ENCODE measurements at regions not wholly inside any gene's neighbourhood (a gene's known extent, or its start where the extent isn't known, plus 50 kb on each side); places are given as distances from the start of the nearest gene placed in this dataset.

DNA sequence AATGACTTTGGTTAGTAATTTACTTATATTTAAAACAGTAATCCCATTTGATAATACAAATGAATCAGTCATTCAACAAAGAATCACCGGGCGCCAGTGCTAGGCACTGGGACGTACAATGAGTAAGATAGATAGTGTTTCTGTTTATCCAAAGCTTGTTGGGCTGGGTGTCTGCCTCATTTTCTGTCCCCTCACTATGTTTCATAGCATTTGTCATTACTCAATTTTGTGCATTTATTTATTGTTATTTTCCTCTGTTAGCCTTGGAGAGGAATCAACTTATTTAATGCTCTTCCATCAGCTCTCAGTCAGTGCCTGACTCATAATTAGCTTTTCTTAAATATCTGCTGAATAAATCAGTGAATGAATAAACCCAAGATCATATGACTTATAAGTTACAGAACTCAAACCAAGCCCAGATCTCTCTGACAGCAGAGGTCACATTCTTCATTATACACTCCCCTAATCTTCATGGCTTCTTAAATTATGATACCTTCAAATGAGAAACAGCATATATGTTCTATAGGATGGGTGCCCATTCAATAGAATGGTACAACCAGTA, 86.2 kb downstream of the TSPAN8 start:
- no peak for DNase-seq (ENCODE audit: low spot score)

DNA sequence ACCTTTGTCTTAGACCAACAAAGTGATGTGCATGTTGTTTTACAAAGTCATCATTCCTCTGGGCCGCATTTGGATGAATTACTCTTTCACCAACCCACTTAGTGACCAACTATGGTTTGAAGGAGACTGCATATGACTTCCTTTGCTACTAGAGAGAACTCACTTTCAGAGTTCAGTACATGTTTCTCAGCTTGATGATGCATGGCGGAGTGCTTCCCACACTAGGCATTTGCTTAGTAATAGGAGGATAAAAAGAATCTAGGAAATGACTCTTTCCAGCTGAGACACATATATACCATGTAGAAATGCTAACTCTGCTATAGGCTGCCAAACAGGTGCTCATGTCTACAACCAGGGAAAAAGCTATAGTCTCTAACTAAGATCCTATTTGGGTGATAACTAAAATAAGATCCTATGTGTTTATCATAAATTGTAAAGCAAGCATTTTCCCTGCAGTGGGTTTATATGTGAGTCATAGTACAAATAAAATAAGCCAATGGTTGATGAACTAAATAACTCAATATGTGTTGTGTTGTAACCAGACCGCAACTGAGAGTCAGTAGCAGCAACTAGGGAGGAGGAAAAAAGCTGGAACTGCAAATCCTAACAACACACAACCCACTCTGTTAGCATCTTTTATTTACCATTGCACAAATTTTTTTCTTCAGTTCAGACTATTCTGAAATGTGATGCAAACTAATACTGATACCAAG, 87.2 kb downstream of the TSPAN8 start:
- DNase-seq (ENCODE audit: low spot score), result no peak

DNA sequence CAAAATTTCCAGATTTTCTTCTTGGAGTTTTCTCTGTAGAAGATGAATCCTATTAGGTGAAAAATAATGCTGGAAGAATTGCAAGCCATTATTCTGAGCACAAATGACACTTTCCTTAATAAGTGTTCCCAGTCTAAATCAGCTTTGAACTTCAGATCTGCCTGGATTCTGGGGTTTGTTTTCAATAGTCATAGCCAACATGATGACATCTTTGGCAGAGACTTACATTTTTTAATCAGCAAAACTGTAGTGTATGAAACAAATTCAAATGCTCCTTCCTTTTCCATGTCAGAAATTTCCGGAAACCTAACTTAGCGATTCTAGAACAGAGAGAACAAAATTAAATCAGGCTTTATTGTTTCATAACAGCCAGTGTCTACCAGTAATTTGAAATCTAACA, 88.5 kb downstream of the TSPAN8 start:
- no peak for DNase-seq (ENCODE audit: low spot score)

DNA sequence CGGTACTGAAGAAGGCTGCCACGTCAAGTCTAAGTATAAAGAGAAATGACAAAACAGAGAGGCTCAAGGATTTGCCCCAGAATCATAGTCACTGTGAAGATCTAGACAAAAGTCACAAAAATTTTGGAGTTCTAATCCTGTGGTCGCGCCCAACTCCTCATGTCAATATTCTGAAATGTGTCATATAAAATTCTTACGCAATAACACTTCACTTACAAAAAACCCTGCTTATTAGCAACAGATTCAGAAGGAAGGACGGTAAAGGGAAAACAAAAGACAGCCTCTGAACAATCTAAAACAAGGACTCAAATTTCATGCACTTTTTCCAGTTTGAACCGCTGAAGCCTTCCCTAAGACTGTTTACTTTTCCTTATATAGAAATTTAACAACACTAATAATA, 94.7 kb downstream of the TSPAN8 start:
- no peak for DNase-seq (ENCODE audit: low spot score)

DNA sequence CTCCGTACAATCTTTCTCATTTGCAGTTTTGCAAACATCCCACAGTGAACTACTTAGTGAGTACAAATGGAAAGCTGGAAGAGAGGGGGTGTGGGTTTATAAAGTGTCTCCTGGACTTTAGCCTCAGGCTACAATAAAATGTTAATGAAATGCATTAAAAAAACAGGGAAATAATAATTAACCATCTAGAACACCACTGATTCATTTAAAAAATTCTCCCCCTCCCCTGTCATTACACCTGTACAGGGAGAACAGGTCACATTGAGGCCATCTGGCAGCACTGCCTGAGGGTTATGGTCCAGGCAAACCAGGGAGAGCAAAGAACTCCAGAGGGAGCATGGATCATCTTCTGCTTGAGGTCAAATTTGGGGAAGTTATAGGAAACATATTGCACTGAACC, 96.3 kb downstream of the TSPAN8 start:
- DNase-seq (ENCODE audit: low spot score), result no peak

DNA sequence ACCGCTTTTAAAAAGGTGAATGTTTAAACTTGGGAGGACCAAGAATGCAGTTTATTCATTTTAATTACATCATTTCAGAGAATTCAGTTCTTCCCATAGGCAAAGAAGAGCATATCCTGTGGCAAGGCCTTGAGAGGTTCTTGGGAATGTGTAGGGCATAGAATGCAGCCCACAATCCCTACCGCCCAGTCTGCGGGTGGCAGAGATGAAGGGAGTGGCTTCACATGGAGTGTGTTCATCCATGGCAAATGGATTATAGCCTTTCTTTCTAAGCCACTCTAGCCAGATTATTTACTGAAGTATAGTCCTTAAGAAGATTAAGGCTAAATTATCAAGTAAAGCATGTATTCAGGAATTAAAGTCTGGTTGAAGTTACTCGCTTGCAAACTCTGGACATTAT, 97.4 kb downstream of the TSPAN8 start:
- DNase-seq (ENCODE audit: low spot score), result peak; percentile 73

DNA sequence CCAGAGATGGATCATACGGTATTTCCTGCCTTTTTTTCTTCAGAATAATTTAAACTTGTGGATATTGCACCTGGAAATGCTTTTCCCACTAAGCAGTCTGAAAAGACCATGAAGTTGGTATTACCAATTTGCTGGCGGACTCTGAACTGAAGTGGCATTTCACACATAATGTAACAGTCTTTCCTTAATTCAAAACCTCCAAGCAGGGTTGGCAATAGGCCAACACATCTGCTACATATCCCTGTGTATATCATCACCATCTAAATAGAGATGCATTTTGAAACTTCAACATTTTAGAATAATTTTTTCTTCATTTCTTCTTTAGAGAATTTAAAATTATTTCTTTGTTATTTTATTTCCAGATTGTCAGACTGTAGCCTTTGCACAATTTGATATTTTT, 100.5 kb downstream of the TSPAN8 start:
- no peak for DNase-seq (ENCODE audit: low spot score)

DNA sequence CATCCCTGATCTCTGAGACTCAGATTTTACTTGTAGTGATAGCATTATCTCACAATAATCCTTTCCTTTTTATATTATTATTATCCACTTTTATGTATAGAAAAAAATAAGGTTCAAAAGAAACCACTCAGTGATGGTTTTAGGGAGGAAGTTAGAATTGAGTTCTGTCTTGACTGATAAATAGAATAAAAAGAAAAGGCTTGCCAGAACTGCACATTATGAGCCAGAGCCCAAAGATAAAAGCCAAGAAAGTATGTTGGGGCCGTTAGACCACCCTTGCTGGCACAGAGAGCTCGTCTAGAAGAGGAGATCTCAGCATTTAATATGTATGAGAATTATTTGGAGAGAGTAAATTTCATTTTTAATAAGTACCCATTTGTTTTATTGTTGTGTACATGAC, 103.2 kb downstream of the TSPAN8 start:
- DNase-seq (ENCODE audit: low spot score), result no peak

DNA sequence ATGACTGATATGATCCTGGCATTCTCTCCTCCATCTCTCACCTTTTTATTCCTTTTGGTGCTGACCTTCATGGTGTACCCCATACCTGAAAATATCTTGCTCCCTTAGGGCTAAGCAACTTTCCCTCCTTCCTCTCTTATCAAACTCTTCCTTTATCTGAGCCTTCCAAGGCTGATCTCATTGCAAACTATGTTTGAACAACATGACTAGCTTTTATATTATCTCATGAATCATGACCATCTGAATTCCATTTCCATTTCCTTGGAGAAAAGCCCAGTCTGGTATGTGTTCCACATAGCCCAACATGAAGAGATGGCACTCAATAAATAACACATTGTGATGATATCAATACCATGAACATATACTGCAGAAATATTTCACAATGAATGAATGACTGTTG, 111.6 kb downstream of the TSPAN8 start:
- no peak for DNase-seq (ENCODE audit: low spot score)

DNA sequence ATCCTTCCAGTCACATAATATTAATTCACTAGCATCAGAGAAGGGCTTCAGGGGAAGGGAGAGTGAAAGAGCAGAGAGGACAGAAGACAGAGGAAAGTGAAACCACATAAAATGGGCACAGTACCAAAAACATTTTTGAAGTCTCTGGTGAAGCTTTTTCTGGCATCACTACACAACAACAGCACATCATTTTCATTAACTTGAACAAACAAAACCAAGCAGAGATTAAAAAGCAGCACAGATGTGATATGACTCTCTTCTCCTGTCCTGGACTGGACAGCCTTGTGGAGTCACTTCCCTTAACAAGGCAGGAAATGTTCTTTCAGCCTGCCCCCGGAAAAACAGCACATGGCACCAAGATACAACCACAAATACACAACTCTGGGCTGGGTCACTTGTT, 112.0 kb downstream of the TSPAN8 start:
- no peak for DNase-seq (ENCODE audit: low spot score)

DNA sequence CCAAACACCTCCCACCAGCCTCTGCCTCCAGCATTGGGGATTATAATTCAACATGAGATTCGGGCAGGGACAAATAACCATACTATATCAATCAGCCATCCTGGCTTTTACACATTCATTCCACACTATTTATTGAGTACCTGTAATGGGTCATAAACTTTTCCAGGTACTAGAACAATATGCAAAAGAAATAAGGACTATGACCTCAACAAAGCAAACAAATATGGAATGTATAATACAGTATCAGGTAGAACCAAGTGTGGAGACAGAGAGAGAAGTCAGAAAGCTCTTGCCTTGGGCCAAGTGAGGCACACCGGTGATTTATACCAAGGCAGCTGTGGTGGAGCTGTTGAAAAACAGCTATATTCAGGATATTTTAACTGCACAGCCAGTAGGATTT, 116.3 kb downstream of the TSPAN8 start:
- DNase-seq (ENCODE audit: low spot score), result no peak

DNA sequence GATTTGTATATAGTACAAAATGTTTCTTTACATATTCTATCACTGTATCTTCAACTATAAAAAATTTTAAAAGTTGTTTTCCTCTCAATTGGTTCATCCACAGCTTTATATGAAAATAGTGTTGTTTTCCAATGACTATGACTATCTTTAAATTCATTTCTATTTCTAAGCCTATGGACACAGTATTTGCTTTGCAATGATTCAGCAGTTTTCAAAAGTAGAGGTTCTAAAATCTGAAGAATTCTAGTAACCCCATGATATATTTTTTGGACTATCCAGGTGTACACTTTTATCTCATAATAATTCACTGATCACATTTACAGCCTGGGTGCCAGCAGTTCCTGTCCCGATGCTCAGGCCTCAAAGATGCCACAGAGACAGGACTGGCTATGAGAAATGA, 118.4 kb upstream of the PTPRR start:
- no peak for DNase-seq (ENCODE audit: low spot score)

DNA sequence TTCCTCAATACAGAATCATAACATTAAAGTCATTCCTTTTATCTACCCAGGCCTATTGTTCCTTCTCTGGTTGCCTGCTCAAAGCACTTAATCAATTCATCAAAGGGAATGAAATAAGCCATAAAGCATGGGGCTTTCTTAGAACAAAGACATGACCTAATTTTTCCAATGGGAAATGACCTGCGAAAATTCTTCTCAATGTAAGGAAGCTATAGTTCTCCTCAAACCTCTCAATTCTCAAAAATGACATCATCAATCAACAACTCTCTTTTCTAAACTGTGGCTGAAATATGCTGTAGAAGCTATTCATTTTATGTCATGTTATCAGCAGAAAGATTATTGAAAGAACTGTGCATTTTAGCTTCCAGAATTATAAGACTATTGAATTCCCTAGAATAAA, 116.0 kb upstream of the PTPRR start:
- no peak for DNase-seq (ENCODE audit: low spot score)

DNA sequence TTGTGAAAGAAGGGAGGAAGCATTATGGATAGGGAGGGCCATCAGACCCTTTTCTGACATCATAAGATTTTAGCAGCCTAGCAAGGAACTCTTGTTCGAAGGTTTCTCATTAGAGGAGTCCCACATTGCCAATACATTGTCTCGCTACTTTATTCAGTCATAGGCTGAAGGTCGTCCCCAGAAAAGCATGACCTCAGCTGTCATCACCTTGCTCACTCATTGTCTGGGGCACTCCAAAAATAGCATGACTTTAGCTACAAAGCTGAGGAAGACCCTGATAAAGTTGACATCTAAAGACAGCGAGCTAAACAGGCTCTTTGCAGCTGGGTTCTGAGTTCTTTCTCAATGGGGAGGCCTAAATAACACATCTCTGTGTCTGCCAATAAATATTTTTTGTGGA, 112.4 kb upstream of the PTPRR start:
- DNase-seq (ENCODE audit: low spot score), result no peak

DNA sequence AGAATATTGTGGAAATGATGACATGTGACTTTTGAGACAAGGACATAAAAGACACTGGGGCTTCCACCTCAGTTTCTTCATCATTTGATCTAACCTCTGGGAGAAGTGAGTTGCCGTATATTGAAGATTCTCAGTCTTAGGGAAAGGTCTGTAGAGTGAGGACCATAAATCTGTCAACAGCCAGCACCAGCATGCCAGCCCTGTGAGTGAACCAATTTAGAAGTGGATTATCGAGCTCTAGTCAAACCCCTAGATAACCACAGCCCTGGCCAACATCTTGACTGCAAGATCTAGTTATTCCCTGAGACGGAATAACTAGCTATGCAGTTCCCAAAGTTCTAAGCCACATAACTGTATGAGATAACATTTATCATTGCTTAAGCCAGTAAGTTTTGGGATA, 108.8 kb upstream of the PTPRR start:
- no peak for DNase-seq (ENCODE audit: low spot score)

DNA sequence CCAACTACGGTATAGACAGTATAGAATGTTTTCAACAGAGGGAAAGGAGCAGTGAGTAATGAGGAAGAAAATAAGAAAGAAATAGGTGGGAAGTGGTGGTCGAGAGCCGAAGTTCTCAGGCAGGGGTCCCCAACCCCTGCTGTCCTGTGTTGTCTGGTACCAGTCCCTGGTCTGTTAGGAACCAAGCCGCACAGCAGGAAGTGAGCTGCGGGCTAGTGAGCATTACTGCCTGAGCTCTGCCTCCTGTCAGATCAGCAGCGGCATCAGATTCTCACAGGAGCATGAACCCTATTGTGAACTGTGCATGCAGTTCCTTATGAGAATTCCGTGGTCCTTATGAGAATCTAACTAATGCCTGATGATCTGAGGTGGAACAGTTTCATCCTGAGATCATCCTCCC, 107.3 kb upstream of the PTPRR start:
- no peak for DNase-seq (ENCODE audit: low spot score)

DNA sequence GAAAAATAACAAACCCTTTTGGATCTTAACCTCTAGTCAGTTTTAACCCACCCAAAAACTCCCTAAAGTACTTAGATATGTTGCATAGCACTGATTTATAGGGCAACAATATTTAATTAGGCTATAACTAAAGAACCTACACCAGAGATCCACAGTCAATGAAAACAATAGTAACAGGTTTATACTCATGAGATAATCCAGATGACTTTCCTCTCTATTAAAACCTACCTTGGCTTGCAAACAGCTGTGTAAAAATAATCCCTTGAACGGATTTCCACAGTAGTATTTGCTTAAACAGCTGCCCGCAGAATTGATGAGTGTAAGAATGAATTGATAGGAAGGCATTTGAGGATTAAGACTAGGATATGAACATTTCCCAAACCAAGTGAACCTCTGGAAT, 104.3 kb upstream of the PTPRR start:
- DNase-seq (ENCODE audit: low spot score), result no peak

DNA sequence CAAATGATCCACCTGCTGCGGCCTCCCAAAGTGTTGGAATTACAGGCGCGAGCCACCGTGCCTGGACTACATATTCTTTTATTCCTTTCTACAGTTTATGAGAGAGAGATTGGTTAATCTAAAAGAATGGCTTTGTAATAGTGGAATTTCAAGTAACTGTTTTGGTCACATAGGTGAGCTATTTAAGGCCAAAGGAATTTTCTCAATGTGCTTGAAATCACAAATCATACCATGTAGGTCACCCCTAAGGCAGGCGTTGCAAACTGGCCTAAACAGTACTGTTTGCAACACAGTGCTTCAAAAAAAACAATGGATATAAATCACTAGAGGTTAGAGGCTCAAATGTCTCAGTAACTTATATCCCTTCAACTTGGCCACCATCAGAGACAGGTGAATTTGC, 103.7 kb upstream of the PTPRR start:
- no peak for DNase-seq (ENCODE audit: low spot score)

DNA sequence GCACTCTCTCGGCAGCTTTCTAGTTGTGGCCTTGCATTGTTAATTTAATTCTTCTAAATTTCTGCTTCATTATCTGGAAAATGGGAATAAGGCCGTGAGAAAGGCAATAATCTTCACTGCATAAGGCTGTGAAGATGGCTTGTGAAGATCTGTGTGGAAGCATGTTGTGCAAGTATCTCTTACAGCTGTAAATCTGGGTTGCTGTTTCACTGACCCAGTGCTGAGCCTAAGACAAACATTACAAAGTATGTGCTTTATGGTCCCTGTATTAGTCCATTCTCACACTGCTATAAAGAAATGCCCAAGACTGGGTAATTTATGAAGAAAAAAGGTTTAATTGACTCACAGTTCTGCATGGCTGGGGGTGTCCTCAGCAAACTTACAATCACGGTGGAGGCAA, 101.0 kb upstream of the PTPRR start:
- DNase-seq (ENCODE audit: low spot score), result no peak

DNA sequence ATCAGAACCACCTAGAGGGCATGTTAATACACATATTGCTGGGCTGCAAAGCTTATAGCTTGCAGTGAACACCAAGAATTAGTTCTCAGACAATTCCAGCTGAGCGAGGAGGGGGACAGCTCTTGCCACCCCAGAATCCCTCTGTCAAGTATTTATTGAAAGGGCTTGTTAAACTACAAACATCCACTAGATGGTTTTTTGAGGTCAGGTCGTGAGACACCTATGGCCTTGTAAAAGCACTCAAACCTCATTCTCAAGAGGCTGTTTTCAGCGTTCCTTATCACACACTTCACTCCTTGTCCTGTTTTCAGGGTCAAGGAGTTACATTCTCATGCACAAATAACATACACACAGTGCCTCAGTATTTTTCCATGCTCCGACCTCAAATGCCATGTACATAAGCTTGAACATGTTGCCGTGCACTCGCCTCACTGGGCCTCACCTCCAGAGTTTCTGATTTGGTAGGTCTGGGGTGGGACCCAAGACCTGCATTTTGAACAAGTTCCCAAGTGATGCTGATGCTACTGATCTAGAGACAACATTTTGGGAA, 98.8 kb upstream of the PTPRR start:
- DNase-seq (ENCODE audit: low spot score), result no peak

DNA sequence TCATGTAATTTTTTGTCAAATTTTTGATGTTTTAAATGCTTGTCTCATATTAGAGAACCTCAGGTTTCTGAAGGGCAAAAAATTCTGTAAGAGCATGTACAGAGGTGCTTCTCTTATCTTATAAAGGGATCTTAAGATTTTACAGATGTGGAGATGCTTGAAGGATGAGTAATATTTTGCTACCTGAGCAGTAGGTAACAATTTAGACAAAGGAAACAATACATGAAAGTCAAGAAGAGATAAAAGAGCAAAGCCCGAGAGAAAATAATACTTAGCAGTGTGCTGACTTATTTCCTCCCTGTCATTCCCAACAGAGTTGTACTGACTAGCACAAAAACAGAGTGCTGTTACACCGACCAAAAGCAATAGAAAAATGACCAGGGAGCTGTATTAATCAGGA, 98.1 kb upstream of the PTPRR start:
- DNase-seq (ENCODE audit: low spot score), result no peak

DNA sequence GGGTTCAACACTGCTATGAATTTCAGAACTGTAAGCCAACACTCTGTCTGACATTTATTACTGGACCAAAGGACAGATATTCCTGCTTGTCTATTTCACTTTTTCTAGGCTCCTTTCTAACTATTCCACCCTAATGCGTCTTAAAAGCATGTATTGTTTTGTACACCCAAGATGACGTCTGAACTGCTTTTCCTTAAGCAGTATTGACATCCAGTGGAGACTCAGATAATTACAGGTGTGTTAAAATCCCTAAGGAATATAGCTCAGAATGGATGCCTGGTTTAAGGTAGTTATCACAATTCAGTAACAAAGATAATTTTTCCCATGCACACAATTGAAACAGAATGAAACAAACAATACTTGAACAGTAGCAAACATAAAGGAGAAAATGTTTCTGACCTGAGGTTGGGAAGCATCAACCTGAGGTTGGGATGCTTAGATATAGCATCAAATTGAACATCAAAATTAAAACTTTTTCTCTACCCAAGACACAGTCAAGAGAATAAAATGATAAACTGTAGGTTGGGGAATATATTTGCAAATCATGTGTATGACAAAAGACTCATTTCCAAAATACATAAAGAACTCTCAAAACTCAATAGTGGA, 93.7 kb upstream of the PTPRR start:
- DNase-seq (ENCODE audit: low spot score), result peak; percentile 29

DNA sequence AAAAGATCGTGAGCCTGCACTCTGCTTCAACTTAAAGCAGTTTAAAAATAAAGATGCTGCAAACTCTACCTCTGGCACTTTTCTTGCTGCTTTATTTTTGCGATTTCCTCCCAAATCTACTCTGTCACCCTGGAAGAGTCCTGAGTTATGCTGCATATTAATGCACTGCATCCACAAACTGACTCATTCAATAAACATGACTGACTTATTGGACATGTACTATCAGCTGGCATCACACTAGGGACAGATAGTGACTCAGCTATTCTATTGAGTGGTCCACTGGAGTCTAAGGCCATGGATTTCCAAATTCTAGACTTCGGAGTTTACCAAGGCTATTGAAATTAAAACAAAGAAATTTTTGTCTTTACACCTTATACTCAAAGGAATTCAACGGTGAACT, 90.7 kb upstream of the PTPRR start:
- DNase-seq (ENCODE audit: low spot score), result no peak

DNA sequence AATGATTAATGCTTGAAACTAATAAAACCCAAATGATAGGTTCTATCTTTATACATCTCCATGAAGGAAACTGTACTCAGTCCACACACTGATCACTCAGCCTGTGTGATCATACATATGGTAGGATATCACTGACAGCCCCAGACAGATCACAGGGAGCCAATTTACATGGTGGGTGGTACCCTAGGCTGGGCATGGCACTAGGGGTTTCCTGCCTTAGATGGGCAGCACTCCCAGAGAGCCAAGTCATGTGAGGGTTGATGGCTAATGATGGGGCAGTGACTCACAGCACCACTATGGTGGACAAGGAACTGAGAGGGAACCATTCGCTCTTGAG, 89.6 kb upstream of the PTPRR start:
- no peak for DNase-seq (ENCODE audit: low spot score)
